ENCODE measurements at regions not wholly inside any gene's neighbourhood (a gene's known extent, or its start where the extent isn't known, plus 50 kb on each side); places are given as distances from the start of the nearest gene placed in this dataset.

DNA sequence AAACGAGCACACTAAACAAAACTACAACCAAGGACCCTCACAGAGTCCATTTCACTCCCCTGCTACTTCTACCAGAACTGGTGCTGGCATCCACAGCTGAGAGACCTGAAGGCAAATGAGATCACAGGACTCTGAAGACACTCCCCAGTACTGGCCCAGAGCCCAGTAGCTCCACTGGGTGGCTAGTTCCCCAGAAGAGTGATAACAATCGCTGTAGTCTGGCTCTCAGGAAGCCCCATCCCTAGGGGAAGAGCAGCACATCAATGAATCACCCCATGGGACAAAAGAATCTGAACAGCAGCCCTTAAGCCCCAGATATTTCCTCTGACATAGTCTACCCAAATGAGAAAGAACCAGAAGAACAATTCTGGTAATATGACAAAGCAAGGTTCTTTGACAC is 190.7 kb upstream of the BMP4 start:
- intact Hi-C loops (cut with micrococcal nuclease; ENCODE audit: unreplicated experiment): no loop called here
- DNase-seq: no peak
- H3K27me3 ChIP-seq (replicated peaks; ENCODE audit: control insufficient read depth, insufficient read depth, low read length): no peaks in the 10 kb centered on the region
- CTCF ChIA-PET: no interaction called here
- H3K36me3 Mint-ChIP-seq (ENCODE audit: insufficient read depth, unreplicated experiment): no peaks in the 10 kb centered on the region
- H3K4me1 ChIP-seq: no peaks in the 10 kb centered on the region; the same call in 1 of the 2 replicates
- H3K9me3 Mint-ChIP-seq (ENCODE audit: unreplicated experiment): peaks cover 23% of the 10 kb centered on the region
- H3K27ac Mint-ChIP-seq (ENCODE audit: unreplicated experiment): no peak overlapping the region
- no peaks in the 10 kb centered on the region for H3K36me3 ChIP-seq (ENCODE audit: control insufficient read depth, insufficient read depth, low read length)
- POLR2A ChIA-PET: no interaction called here
- H3K27me3 Mint-ChIP-seq (ENCODE audit: insufficient read depth, unreplicated experiment): no peaks in the 10 kb centered on the region
- H3K4me3 ChIP-seq (ENCODE audit: low read depth, low read length): no peak overlapping the region
- TF ChIP-seq, protein P1, sequence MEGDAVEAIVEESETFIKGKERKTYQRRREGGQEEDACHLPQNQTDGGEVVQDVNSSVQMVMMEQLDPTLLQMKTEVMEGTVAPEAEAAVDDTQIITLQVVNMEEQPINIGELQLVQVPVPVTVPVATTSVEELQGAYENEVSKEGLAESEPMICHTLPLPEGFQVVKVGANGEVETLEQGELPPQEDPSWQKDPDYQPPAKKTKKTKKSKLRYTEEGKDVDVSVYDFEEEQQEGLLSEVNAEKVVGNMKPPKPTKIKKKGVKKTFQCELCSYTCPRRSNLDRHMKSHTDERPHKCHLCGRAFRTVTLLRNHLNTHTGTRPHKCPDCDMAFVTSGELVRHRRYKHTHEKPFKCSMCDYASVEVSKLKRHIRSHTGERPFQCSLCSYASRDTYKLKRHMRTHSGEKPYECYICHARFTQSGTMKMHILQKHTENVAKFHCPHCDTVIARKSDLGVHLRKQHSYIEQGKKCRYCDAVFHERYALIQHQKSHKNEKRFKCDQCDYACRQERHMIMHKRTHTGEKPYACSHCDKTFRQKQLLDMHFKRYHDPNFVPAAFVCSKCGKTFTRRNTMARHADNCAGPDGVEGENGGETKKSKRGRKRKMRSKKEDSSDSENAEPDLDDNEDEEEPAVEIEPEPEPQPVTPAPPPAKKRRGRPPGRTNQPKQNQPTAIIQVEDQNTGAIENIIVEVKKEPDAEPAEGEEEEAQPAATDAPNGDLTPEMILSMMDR (IDR thresholded peaks at IDR 0.05; ENCODE audit: insufficient read depth in 1 of 2, low read depth in 1 of 2, low read length in 1 of 2, severe bottlenecking in 1 of 2, unreplicated experiment in 1 of 2): no peak
- H3K4me1 Mint-ChIP-seq (ENCODE audit: low read depth, unreplicated experiment): no peaks in the 10 kb centered on the region
- peaks cover 8% of the 10 kb centered on the region; the same call in 1 of the 2 replicates for H3K9me3 ChIP-seq
- H3K4me3 Mint-ChIP-seq (ENCODE audit: unreplicated experiment): no peak overlapping the region
- no TSS peak for BruUV-seq (replicated peaks)

- Histone ChIP-seq H3K36me3 (ENCODE audit: control insufficient read depth, insufficient read depth, low read length) (no peaks in the 10 kb centered on the region), H3K4me1 (no peaks in the 10 kb centered on the region; the same call in 1 of the 2 replicates), H3K4me3 (ENCODE audit: low read depth, low read length) (no peak overlapping the region), H3K27me3 (replicated peaks; ENCODE audit: control insufficient read depth, insufficient read depth, low read length) (no peaks in the 10 kb centered on the region), H3K9me3 (peaks cover 8% of the 10 kb centered on the region; the same call in 1 of the 2 replicates)
- POLR2A ChIA-PET: no interaction called here
- no peaks in the 10 kb centered on the region for H3K4me1 Mint-ChIP-seq (ENCODE audit: low read depth, unreplicated experiment)
- CTCF ChIA-PET: no interaction called here
- BruUV-seq (replicated peaks): no TSS peak
- H3K9me3 Mint-ChIP-seq (ENCODE audit: unreplicated experiment): peaks cover 23% of the 10 kb centered on the region
- H3K27ac Mint-ChIP-seq (ENCODE audit: unreplicated experiment): no peak overlapping the region
- intact Hi-C loops (cut with micrococcal nuclease; ENCODE audit: unreplicated experiment): no loop called here
- no peaks in the 10 kb centered on the region for H3K27me3 Mint-ChIP-seq (ENCODE audit: insufficient read depth, unreplicated experiment)
- no peaks in the 10 kb centered on the region for H3K36me3 Mint-ChIP-seq (ENCODE audit: insufficient read depth, unreplicated experiment)
- DNase-seq: no peak
- TF ChIP-seq, protein P1 (IDR thresholded peaks at IDR 0.05; ENCODE audit: insufficient read depth in 1 of 2, low read depth in 1 of 2, low read length in 1 of 2, severe bottlenecking in 1 of 2, unreplicated experiment in 1 of 2): no peak
- H3K4me3 Mint-ChIP-seq (ENCODE audit: unreplicated experiment): no peak overlapping the region
These were observed 191.1 kb upstream of the BMP4 start for GRCh38 chr14:54147758-54148157.

GRCh38 chr14:54148251-54148650 is 191.6 kb upstream of the BMP4 start:
- no peaks in the 10 kb centered on the region for H3K36me3 ChIP-seq (ENCODE audit: control insufficient read depth, insufficient read depth, low read length)
- TF ChIP-seq, protein P1 (IDR thresholded peaks at IDR 0.05; ENCODE audit: insufficient read depth in 1 of 2, low read depth in 1 of 2, low read length in 1 of 2, severe bottlenecking in 1 of 2, unreplicated experiment in 1 of 2): no peak
- no peak for DNase-seq
- ChIA-PET POLR2A (no interaction called here), CTCF (no interaction called here)
- no peak overlapping the region for H3K27ac Mint-ChIP-seq (ENCODE audit: unreplicated experiment)
- no peaks in the 10 kb centered on the region for H3K27me3 Mint-ChIP-seq (ENCODE audit: insufficient read depth, unreplicated experiment)
- H3K27me3 ChIP-seq (replicated peaks; ENCODE audit: control insufficient read depth, insufficient read depth, low read length): no peaks in the 10 kb centered on the region
- no peaks in the 10 kb centered on the region for H3K4me1 Mint-ChIP-seq (ENCODE audit: low read depth, unreplicated experiment)
- no peak overlapping the region for H3K4me3 ChIP-seq (ENCODE audit: low read depth, low read length)
- H3K36me3 Mint-ChIP-seq (ENCODE audit: insufficient read depth, unreplicated experiment): no peaks in the 10 kb centered on the region
- no peak overlapping the region for H3K4me3 Mint-ChIP-seq (ENCODE audit: unreplicated experiment)
- H3K9me3 ChIP-seq: peaks cover 8% of the 10 kb centered on the region; the same call in 1 of the 2 replicates
- intact Hi-C loops (cut with micrococcal nuclease; ENCODE audit: unreplicated experiment): no loop called here
- no TSS peak for BruUV-seq (replicated peaks)
- peaks cover 23% of the 10 kb centered on the region for H3K9me3 Mint-ChIP-seq (ENCODE audit: unreplicated experiment)
- no peaks in the 10 kb centered on the region; the same call in 1 of the 2 replicates for H3K4me1 ChIP-seq

Measured in Caco-2 (cell line).